ENCODE measurements at regions not wholly inside any gene's neighbourhood (a gene's known extent, or its start where the extent isn't known, plus 50 kb on each side); places are given as distances from the start of the nearest gene placed in this dataset.

- TF ChIP-seq EP300 (IDR thresholded peaks at IDR 0.05), result no peak
- TF ChIP-seq CTCF (IDR thresholded peaks at IDR 0.05), result no peak
- TF ChIP-seq POLR2AphosphoS5 (IDR thresholded peaks at IDR 0.05), result no peak
- no peak for TF ChIP-seq POLR2A (IDR thresholded peaks at IDR 0.05)
Measured at GRCh38 chr11:60610702-60611101, 88.7 kb upstream of the MS4A8 start.
